ENCODE measurements at regions not wholly inside any gene's neighbourhood (a gene's known extent, or its start where the extent isn't known, plus 50 kb on each side); places are given as distances from the start of the nearest gene placed in this dataset.

DNA sequence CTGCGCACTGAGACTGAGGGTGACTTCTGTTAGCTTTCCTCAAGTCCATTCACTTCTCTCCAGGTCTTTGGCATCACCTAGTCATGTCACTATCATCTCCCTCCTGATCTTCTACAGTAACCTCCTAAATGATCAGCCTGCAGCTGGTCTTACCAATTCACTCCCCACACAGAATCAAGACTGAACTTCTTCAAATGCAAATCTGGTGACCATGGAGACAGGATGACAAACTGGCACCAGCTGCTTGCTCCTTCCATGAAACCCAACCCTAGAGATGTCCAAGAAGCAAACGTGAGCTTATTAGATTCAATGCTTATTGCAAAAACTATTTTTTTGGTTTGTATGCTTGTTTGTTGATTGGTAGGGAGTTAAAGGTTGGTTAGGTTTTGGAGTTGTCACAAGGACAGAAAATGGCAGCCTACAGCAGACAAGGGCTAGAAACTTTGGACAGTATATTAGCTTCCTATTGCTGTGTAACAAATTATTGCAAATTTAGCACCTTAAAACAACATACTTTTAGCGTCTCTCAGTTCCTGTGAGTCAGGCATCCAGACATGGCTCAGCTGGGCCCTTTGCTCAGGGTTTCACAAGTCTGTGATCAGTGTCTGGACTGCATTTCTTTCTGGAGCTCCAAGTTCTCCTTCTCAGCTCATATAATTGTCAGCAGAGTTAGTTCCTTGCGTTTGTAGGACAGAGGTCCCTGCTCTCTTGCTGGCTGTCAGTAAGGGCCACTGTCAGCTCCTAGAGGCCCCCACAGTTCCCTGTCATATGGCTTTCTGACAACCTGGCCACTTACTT is 53.3 kb upstream of the GJA8 start:
- no peak for TF ChIP-seq POLR2A (IDR thresholded peaks at IDR 0.05; ENCODE audit: extremely low read depth, insufficient read length)
- TF ChIP-seq, protein P1, sequence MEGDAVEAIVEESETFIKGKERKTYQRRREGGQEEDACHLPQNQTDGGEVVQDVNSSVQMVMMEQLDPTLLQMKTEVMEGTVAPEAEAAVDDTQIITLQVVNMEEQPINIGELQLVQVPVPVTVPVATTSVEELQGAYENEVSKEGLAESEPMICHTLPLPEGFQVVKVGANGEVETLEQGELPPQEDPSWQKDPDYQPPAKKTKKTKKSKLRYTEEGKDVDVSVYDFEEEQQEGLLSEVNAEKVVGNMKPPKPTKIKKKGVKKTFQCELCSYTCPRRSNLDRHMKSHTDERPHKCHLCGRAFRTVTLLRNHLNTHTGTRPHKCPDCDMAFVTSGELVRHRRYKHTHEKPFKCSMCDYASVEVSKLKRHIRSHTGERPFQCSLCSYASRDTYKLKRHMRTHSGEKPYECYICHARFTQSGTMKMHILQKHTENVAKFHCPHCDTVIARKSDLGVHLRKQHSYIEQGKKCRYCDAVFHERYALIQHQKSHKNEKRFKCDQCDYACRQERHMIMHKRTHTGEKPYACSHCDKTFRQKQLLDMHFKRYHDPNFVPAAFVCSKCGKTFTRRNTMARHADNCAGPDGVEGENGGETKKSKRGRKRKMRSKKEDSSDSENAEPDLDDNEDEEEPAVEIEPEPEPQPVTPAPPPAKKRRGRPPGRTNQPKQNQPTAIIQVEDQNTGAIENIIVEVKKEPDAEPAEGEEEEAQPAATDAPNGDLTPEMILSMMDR (IDR thresholded peaks at IDR 0.05; ENCODE audit: low read depth, low read length), result no peak
- no peak for TF ChIP-seq MYC (IDR thresholded peaks at IDR 0.05; ENCODE audit: low read depth, low read length)

Data from NB4 (cell line).